Medulla oblongata (tissue), 1 donor: ENCODE measurements at regions not wholly inside any gene's neighbourhood (a gene's known extent, or its start where the extent isn't known, plus 50 kb on each side); places are given as distances from the start of the nearest gene placed in this dataset.

ENCODE experiments used
- DNase-seq: peaks from one replicate; pipeline ENCODE4 v3.0.0-alpha.2; 2015; ENCODE audit errors: extremely low spot score

- no peak for DNase-seq
Observed at GRCh38 chrX:46301903-46302302, 243.3 kb downstream of the ZNF674 start.

- no peak for DNase-seq
Observed at GRCh38 chrX:46298821-46299220, 246.4 kb downstream of the ZNF674 start.

- no peak for DNase-seq
Observed at GRCh38 chrX:46295963-46296362, 249.3 kb downstream of the ZNF674 start.

- DNase-seq, result no peak
Observed at GRCh38 chrX:46294234-46294633, 251.0 kb downstream of the ZNF674 start.

DNA sequence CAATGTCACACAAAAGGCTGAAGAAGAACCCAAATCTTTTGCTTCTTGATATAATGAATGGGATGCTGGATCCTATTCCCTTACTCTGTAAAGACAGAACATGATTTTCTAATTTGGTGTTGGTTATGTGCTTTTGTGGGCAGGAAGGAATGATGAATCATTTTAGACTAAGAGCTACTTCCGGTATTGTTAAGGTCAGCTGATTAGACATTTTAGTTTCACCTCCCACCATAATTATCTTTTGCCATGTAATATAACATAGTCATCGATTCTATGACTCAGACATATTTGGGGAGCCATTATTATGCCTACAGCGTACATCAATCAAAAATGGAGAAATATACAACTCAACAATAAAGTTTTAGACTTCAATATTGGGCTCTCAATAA, 265.3 kb downstream of the ZNF674 start:
- no peak for DNase-seq

- no peak for DNase-seq
Observed at GRCh38 chrX:46279214-46279924, 265.9 kb downstream of the ZNF674 start.

GRCh38 chrX:46278572-46278971, 266.6 kb downstream of the ZNF674 start:
- no peak for DNase-seq

- DNase-seq, result no peak
Observed at GRCh38 chrX:46268412-46268811, 276.8 kb downstream of the ZNF674 start.

DNA sequence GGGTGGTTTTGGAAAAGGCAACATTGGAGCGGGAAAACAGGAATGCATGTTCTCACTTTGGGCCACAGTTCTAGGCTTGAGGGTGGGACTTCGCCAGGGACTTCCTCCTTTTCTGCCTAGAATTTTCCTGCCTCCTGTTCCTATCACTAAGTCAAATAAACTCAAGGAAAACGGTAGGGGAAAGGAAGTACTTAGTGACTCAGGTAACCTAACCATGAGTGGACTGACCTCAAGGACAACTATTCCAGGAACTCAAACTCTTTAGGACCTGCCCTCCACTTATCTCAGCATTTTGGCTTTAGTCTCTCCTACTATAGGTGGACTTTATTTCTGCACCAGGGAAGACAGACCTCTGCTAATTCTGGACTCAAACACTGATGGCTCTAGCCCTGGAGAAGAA, 281.7 kb downstream of the ZNF674 start:
- DNase-seq, result no peak

DNA sequence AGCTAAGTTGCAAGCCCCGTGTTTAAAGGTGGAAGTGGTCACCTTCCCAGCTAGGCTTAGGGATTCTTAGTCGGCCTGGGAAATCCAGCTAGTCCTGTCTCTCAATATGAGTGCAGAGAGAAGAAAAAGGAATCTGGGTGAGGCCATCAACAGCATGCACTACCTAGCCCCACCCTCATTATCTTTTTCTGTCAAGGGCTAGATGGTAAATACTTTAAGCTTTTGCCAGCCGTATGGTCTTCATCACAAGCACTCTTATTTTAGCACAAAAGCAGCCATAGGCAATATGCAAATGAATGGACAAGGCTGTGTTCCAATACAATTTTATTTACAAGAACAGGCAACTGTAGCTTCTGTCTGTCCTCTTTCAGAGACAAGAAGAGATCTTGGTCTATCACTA, 282.9 kb downstream of the ZNF674 start:
- DNase-seq, result no peak

DNA sequence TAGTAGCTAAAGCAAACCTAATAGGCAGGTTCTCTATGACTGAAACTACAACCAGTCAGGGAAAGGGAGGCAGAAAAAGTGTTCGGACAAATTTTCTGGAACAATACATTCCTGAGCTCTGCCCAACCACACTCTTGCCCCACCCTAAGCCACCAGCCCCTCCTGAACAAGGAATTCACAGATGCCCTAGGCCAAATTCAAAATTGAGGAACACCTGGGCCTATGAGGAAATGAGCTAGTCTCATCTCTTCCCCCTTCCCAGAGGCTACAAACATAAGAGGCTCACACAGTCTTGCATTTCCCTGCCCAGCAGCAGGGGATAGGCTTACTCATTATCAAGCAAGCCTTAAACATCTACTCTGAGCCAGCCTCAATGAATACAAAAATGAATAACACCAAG, 284.7 kb downstream of the ZNF674 start:
- DNase-seq, result no peak

DNA sequence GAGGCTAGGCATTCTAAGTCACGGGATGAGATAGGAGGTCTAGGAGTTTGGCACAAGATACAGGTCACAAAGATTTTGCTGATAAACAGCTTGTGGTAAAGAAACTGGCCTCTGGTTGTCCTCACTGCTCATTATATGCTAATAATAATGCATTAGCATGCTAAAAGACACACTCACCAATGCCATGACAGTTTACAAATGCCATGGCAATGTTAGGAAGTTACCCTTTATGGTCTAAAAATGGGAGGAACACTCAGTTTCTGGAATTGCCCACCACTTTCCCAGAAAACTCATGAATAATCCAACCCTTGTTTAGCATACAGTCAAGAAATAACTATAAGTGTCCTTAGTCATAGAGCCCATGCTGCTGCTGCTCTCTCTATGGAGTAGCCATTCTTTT, 286.9 kb downstream of the ZNF674 start:
- DNase-seq, result no peak

DNA sequence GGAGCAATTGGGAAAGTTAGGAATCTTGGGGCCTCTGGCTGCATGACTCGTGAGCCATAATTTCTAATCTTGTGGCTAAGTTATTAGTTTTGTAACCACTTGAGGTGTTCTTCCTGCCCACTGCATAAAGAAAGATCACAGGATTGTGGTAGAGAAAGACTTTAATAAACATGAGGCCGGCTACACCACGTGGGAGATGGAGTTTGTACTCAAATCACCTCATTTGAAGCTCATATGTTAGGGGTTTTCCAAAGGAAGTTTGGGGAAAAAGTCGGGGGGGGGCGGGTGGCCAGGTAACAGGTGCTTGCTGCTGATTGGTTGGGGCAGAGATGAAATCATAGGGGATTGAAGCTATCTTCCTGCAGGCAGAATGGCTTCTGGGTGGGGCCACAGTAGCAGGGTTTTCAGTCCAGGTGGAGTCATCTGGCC, 287.8 kb downstream of the ZNF674 start:
- no peak for DNase-seq

- DNase-seq, result no peak
Observed at GRCh38 chrX:46256875-46257274, 288.3 kb downstream of the ZNF674 start.

DNA sequence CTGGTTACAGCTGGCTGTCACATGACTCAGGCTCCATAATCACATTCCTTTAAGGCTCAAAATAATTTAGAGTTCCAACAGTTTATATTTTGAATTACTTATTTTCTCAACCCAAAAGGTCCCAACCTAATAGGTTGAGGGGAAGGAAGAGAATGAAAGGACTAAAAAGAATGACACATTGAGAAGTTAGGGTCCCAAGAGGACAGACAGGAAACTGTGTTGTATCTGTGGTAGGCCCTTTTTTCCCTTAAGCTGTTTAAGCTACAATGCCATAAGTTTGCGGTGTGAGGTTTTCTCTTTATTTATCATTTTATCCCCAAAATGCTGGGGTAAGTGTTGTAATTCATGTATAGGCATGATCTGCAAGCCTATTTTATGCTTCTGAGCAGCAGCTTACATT, 290.2 kb downstream of the ZNF674 start:
- DNase-seq, result no peak

GRCh38 chrX:46254641-46255040, 290.6 kb downstream of the ZNF674 start:
- DNase-seq, result no peak

DNA sequence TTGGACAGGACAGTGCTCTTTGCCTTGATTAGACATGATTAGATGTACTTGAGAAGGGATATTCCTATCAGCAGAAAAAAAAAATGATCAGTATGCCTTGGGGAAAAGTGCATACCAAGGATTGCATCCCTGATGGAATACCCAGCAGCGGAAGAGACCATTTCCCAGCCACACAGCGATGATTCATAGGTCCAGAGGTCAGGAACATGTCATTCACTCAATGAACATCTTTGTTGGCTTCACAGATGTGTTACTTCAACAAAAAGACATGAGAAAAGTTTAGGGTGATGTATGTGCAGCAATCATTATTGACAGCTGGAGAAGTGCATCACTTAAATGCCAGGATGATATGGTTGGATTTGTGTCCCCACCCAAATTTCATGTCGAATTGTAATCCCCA, 293.5 kb downstream of the ZNF674 start:
- no peak for DNase-seq

GRCh38 chrX:46250151-46250550, 295.1 kb downstream of the ZNF674 start:
- DNase-seq, result no peak

DNA sequence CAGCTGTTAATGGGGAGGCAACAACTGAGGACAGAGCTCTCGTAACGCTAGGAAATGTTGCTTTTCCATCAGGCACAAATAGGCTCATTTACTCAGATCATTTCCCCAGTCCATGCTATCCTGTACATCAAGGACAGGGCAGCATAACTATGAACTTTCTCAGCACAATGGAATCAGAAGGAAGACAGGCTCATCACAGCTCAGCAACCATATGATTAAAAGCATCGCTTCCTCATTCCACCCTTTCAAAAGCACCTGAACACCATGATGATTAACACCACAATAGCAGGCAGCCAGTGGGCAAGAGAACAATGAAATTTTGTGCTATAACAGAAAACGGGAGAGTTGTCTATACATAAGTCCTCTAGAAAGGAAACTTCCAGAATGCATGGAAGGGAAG, 297.8 kb downstream of the ZNF674 start:
- DNase-seq, result no peak

DNA sequence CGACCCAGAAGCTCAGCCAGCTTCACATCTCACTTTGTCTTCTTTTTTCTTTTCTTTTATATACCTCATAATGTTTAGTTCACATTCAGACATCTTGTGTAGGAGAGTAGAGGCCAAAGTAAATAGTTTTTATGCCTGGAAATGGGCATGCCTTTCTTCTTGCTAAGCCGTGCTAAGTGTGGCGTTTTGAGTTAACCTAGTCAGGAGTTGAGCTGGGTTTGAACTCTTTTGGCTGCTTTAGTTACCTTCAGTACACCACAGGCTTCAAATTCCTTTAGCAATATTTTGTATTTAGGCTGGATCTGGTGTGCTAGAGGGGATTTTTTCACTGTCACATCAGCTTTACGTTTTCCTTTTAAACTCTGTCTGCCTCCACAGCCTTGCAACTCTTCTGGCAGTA, 300.8 kb downstream of the ZNF674 start:
- no peak for DNase-seq

- DNase-seq, result no peak
Observed at GRCh38 chrX:46236411-46236810, 308.8 kb downstream of the ZNF674 start.

DNA sequence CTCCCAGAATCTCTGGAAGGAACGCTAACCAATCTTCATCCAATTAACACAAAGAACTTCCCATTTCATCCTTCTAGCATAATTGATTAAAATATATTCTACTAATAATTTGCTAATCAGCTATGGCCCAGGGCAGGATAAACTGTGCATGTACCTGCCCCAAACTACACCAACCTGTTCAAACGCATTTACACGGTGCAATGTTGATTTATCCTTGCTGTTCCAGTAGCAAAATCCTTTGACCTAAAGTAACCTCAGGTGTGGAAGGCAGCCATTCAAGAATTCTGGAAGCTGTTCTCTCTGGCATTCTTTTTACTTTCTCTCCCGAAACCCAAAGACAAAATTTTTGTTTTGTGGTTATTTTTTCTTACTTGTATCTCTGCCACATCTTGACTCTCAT, 309.4 kb downstream of the ZNF674 start:
- no peak for DNase-seq

- DNase-seq, result no peak
Observed at GRCh38 chrX:46234775-46235174, 310.4 kb downstream of the ZNF674 start.

DNA sequence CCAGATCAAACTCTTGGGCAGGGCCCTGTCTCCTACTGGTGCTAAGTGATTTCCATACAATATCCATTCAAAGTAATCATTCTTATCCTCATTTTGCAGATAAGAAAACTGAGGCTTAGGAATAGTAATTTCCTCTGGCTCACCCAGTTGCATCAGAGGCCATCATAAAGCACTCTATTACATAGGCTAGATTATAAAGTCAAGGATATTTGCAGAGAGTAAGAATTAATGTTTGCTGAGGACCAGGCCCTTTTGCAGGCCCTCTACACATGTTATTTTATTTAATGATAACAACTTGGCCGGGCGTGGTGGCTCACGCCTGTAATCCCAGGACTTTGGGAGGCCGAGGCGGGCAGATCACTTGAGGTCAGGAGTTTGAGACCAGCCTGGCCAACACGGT, 316.8 kb downstream of the ZNF674 start:
- no peak for DNase-seq
